Renal cortex interstitium (tissue), 11 donors: ENCODE measurements at regions not wholly inside any gene's neighbourhood (a gene's known extent, or its start where the extent isn't known, plus 50 kb on each side); places are given as distances from the start of the nearest gene placed in this dataset.

Experiments used
- DNase-seq, 11 donors: peaks; one replicate each; pipeline ENCODE4 v3.0.0-alpha.2; 2013; ENCODE audit warnings: low read depth in 9 of 11, low spot score in 4 of 11; ENCODE audit errors: extremely low read depth in 1 of 11

DNA sequence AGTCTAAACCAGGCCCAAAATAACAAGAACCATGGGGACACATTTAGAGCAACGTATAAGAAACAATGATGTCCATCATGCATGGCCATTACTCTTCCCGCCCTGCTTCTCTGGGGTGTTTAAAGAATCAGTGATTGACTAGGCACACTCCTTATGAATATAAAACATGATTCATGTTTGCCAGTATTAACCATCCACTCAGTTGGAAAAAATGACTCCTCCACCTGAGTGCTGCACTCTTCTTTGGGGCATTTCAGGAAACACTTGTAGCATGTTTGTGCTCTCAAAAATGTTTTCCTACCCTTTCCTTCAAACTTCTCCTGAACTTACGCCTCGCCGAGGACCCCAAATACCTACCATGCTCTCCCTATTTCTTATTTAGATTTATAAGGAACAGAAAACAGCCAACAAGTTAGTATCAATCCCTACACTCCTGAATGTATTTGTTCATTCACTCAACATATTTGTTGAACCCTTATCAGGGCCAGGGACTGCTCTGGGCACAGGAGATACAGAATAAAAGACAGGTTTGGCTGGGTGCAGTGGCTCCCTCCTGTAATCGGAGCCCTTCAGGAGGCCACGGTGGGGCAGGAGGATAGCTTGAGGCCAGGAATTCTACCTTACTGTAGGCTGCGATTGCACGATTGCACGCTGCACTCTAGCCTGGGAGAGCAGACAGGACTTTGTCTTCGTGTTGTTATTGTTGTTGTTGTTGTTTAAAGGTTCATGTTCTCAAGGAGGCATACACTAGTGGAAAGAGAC lies 137.0 kb downstream of the TMCO5A start:
- DNase-seq, result no peak

DNA sequence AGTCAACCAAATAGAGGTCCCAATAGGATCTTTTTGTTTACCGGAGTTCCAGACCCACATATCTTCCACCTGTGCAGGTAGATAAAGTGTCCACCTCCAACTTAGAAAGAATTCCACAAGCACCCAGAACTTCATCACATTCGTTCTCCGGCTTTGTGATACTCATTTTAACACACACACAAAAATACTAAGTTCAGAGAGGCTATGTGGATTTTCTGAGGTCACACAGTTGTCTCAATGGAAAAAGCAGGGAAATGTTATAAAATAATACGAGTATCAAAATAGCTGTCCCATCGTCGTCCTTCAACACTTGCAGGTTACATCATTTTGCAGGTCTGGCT lies 137.5 kb downstream of the TMCO5A start:
- no peak for DNase-seq

DNA sequence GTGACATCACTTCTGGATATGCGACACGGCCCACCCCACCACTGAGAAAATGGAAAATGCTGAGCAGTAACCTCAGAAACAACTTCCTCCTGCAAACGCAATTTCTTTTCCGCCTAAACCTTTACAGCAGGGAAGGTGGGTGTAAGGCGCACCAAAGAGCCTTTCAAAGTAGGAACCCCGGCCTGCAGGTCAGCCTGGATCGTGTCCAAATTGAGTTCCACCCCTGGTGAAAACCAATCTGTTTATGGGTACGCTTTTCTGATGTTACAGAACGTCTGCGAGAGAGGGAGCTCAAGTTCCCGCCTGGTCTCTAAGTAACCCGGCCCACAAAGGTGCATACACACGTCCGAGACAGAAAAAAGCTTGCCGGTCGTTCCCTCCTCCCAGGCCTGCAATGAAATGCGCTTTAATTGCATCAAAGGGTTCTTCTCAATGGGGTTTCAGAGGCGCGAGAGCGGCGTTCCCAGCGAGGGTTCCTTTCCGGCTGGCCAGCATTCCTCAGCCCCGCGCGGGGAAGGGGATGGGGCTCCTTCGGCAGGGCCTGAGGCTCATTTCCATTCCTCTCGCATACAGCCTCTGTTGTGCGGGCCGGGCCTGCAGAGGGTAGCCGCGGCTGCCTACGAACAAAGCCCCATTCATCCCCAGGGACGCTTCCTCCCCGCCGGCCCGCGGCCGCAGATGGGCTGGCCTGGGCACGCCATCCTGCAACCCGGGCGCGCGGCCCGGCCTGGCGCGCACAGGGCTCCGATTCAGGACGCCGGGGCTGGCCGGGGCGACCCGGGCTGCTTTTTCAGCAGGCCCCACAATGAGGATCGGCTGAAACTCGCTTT lies 138.1 kb downstream of the TMCO5A start:
- DNase-seq, result peak; percentile 52 to 78 (median 68)

DNA sequence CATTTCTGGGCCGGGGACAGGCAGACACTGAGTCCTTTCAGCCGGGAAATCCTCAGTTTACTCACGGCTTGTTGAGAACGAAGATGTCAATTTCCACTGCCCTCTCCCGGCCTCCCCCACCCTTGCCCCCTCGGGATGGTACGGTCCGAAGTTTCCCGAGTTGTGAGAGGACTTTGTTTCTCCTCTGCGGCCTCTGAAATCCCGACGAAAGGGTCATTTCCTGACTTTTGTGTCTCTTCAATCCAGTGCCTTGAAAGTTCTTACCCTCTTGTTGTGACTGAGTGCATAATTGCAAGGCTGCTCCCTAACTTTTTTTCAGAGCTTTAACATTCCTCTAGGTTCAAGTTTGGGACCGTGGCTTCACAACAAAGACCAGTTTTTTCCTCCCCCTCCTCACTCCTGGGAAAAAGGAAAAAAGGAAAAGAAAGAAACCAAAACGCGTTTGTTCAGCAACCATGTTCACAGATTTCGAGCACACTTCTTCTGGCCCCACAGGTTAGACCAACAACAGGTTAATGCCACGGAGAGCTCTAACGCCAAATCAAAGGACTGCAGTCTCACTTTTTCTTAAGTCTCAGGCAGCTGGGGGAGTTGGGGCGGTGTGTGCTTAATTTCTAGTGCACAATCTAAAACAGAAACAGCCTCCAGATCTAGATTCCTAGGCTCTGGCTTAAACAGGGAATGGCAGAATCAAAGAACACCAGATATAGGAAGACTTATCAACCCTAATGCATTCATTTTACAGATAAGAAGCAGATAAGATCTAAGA lies 138.9 kb downstream of the TMCO5A start:
- peak in 5 of 11 donors; percentile 29 to 65 (median 48) for DNase-seq

DNA sequence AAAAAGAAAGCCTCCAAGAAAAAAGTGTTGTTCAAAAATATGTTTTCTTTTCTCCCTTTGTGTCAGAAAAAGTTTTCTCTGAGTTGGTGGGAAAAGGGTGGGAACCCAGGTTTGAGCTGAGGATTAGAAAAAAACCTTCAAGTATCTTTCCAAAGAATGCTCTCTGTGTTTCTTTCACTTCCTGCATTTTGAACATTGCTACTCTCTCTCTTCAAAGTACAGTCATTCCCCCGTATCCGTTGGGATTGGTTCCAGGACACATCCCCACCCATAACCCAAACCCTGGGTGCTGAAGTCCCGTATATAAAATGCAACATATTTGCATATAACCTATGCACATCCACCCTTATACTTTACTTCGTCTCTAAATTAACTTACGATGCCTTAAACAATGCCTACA lies 139.6 kb downstream of the TMCO5A start:
- DNase-seq, result no peak

DNA sequence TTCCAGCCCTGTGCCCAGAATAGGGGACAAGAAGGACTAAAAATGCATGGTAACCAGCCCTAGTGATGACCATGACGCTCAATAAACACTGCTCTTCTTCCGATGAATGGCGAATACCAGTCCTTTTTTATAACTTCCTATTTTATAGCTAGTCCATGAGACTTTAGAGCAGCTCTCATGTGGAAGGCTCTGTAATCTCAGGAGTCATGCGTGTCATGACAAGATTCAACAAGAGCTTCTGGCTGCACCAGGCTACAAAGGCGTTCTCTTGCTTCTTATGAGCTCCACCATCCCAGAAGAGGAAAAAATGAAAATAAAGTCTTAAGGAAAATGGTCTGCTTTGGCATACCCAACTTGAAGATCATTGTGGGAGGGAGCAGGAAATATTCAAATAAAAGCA lies 141.0 kb downstream of the TMCO5A start:
- no peak for DNase-seq

DNA sequence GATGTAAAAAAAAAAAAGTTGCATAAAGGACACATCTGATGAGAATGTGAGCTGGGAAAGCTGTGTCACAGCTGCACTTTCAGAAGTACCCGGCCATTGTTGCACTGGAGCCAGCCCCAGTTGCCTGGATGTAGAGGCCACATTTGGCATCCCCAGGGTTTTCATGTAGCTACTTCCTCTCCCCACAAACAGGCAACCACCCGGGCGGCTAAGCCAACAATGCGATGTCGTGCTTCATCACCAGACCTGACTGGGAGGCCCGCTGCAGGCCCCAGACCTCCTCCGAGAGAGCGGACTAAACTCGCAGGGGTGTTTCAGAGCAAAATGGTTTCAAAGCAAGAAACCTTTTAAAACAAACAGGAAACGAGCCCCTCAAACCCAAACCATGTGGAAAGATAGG lies 142.3 kb downstream of the TMCO5A start:
- no peak for DNase-seq

DNA sequence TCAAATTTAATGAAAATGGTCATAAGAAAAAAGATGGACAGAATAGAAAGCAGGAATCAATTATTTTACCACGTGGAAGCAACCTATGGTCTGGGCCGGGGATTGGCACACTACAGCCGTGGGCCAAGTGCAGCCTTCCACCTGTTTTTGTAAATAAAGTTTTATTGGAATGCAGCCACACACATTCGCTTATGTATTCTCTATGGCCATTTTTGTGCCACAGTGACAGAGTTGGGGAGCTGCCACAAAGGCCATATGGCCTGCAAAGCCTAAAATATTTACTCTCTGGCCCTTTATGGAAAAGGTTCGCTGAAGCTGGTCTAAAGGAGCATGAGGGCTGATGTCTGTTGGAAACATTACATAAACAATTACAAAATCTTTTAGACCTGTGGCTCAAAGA lies 144.8 kb downstream of the TMCO5A start:
- DNase-seq, result no peak

DNA sequence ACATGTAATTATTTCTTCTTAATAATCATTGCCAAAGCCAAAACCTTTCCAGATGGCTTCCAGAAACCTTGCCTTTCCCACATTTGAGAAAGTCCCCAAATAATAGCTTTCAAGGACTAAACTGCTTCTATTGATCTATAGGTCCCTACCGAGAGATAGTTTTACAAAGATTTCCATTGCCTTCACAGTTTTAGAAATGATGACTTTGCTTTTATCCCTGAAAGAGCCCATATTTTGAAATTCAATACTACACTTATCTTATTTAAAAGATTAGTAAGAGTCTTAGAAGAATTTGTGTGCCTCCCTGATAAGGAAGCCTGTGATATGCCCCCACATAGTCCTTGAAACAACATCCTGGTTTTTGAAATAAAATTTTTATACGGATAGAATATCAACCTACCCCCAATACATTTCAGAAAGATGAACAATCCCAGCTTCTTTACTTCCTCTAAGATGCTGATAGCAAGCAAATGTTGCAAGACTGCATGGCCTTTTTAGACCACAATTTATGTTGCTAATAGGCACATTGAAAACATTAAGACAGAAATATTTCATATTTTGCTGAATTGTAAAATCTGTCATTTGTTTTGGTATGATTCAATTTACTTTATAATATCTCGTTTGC lies 146.3 kb downstream of the TMCO5A start:
- no peak for DNase-seq

DNA sequence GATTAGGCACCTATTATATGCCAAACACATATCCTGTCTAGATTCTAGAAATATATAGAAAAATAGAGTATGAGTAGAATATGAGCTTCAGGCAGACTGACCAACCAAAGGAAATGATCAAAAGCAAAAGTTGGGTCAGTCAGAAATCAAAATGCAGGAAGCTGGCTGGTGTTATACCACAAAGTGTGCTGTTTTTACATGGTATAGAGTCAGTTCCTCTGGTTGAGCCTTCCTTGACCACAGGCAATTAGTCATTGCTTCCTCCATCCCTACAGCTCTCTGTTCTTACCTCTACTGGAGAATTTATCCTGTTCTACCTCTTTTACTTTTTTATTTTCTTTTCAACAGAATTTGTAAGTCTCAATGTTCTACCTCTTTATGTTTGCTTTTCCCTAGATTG lies 149.8 kb downstream of the TMCO5A start:
- no peak for DNase-seq

DNA sequence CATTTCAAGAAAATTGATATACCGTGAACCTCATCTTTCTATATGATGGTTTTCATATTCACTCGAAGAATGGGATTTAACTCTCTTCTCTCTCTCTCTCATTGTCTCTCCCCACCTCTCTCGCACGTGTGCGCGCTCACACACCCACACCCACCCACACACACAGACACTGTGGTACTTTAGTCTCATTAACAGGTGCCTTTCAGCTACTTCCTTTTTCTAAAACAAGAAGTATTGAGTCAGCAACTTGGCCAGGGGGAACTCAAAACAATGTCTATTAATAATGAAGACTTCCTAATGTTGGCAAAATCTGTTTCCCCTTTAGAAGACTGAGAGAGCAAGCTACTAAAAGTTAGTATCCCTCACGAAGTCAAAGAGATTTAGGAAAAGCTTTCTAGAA lies 150.7 kb downstream of the TMCO5A start:
- no peak for DNase-seq

DNA sequence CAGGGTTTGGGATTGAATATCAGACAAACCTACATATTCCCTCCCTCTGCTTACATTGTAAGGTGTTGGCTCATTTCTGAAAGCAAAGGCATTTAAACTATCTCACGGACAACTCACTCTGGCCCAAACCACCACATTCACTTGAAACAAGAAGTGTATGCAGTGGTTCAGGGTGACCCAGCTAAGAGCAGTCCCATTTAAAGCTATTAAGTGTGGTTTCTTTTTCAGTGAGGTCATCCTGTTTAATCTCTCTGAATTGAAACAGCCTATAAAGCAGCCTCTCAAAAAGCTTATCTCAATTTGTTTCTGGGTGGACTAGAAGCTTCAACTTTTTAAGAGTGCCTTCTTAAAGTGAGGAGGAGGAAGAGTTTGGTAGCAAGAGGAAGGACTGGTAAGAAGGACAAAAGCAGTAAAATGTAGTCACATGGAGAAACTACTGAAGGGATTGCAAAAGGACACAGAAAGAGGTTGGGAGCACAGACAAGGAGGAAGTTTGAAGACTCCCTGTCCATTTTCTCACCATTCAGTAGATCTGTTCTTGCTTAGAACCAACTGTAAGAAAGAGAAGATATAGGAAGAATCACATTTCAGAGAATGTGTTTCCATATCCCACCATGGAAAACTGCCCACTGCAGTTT lies 151.6 kb downstream of the TMCO5A start:
- no peak for DNase-seq

DNA sequence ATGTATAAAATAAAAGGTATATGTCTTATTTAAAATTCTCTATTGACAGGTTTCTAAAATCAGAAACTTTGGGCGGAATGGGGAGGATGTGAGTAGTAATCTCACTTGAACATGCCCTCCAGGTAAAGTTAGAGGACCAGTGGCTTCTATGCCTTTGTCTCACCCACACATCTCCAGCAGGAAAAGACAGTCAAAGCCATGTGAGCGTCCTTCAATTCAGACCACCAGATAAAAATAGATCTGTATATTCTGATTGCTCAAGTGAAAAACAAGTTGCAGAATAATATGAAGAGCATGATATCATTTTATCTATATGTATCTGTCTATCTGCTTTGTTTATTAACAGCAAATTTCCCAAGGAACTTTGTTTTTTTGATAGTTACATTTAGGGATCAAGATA lies 152.2 kb downstream of the TMCO5A start:
- no peak for DNase-seq

DNA sequence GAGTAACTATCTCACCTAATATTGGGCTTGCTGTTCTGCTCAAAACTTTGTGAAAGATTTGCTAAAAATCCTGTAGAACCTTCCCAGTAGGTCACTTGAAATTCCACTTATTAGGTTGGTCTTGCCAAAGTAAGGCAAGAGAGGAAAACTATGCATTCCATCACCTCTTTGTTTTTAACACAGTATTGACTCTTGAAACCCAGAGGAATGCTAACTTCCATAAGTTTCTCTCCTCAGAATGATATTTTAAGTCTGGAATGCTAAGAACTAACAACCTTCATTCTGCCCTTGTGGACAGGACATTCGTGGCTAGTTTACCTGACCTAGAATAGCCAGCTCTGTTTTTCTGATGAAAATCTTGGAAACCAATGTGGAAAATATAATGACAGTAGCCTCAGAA lies 154.5 kb downstream of the TMCO5A start:
- DNase-seq, result no peak

DNA sequence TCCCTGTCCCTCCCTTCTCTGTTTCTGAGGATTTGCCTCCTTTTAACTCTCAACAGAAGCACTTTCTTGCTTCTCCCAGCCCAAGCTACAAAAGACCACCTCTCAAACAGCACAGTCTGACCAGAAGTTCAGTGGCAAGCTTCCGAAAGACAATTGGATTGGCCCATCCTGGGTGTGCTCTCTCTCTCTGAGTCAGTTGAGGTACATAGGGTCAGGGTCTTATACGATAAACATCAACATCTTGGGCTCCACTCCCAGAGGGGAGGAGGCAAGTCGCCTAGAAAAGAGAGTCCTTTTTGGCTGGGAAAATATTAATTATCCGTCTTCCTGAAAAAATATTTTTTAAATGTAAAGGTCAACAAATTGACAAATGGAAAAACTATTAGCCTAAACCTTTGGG lies 155.8 kb downstream of the TMCO5A start:
- DNase-seq, result no peak

DNA sequence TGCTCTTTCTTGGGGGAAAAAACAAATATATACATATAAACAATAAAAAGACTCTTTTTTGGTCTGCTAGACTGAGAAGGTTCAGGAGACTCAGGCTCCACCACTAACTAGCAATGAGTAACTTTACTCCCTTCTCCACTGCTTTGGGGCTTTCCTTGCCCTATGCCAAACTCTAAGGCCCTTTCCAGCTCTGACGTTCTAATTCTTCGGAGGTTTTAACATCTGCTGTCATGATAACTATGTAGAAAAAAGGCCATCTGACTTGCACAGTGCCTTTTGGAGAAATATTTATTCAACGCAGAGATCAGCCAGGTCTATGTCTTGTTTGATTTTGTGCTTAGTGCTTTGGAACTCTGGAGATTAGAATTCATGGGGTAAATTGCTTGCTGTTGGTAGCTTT lies 156.2 kb downstream of the TMCO5A start:
- no peak for DNase-seq

DNA sequence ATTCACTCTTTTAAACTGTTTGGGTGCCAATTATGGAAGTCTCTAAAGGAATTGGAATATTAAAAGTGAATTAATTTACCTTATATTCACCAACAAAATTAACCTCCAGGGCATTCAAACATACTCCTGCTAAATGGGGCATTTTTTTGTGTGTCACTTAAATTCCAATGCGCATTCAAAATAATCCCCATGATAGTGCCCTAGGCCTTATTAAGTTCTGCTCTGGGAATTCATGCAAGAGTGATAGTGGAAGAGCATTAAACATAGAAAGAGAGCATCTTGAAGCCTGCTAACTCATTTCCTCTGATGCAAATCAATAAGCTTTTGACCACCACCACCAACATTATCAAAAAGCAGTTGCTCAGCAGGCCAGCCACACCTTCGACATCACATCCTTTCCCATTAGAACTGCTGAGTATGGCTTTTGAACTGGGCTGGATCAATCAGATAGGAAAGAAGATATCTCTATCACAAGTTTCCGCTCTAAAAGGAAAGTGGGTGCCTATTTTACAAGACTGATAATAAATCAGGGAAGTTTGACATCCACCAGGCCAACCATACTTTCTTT lies 156.7 kb downstream of the TMCO5A start:
- DNase-seq, result no peak

DNA sequence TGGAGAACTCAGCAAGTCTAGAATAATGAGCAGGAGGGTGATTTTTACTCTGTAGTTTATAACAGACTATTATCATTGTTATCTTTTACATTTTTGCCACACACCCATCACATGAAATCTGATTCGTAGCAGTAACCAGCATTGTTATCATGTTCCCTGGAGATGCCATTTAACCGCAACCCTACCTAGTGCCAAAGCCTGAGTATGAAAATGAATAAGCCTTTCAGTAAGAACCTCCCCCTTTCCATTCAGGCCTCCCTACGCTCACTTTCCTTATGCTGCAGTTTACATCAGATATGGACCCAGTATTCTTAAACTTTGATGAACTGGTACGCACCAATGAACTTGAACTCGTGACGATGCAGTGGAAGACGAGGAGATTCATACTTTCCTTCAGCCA lies 158.7 kb upstream of the SPRED1 start:
- DNase-seq, result no peak

DNA sequence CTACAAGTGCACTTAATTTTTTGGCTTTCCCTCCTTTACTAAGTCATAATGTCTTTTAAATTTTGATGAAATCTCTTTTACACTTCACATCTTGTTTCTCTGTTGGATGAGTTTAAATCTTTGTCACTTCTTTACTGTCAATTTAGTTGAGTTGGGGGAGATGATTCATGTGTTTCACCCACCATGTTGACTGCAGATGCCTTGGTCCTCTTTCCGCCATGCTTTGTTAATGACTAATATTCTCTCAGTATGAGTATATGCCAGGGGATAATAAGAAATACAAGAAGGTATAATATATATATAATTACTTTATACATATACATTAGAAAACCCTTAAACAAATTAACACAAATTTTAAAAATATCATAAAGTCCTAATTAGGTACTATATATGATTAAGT lies 149.7 kb upstream of the SPRED1 start:
- DNase-seq, result no peak
